CD4-positive, alpha-beta T cell treated with Interleukin-21 for 1 hour (primary cell): ENCODE measurements at regions not wholly inside any gene's neighbourhood (a gene's known extent, or its start where the extent isn't known, plus 50 kb on each side); places are given as distances from the start of the nearest gene placed in this dataset.

Source experiments
- DNase-seq: peaks from one replicate; pipeline ENCODE4 v3.0.0-alpha.2; 2020

GRCh38 chrX:125012585-125012984, 307.1 kb upstream of the TEX13C start:
- no peak for DNase-seq

GRCh38 chrX:125029131-125029530, 290.5 kb upstream of the TEX13C start:
- no peak for DNase-seq
